ENCODE measurements at regions not wholly inside any gene's neighbourhood (a gene's known extent, or its start where the extent isn't known, plus 50 kb on each side); places are given as distances from the start of the nearest gene placed in this dataset.
"Not testable (repeated sequence)": the region's sequence is repeated elsewhere in the genome, so short reads cannot be mapped to it uniquely, and the experiment has no call there.

- TF ChIP-seq CTCF (IDR thresholded peaks at IDR 0.05; ENCODE audit: low read depth, low read length); EZH2phosphoT487 (IDR thresholded peaks at IDR 0.05; ENCODE audit: low read depth): not testable (repeated sequence)
Measured at GRCh38 chr7:20501473-20501872, 114.0 kb upstream of the ABCB5 start.
